BE2C (cell line): ENCODE measurements at regions not wholly inside any gene's neighbourhood (a gene's known extent, or its start where the extent isn't known, plus 50 kb on each side); places are given as distances from the start of the nearest gene placed in this dataset.

ENCODE experiments used
- DNase-seq: peaks from one replicate; pipeline ENCODE4 v3.0.0-alpha.2; 2020
- H3K27me3 ChIP-seq: fragments of 250-450 bp; sonication (Bioruptor Pico); 2 replicates; pipeline ENCODE4 v1.5.1; 2020; ENCODE audit warnings: mild to moderate bottlenecking
- H3K36me3 ChIP-seq: fragments of 250-450 bp; sonication (Bioruptor Pico); 2 replicates; pipeline ENCODE4 v1.5.1; 2020; ENCODE audit warnings: mild to moderate bottlenecking
- H3K4me1 ChIP-seq: fragments of 250-450 bp; sonication (Bioruptor Pico); 2 replicates; pipeline ENCODE4 v1.5.1; 2020
- H3K4me3 ChIP-seq: 2 replicates; pipeline ENCODE4 v1.5.1; 2011; ENCODE audit warnings: low read depth, low read length
- H3K9me3 ChIP-seq: fragments of 250-450 bp; sonication (Bioruptor Pico); 2 replicates; pipeline ENCODE4 v1.5.1; 2020
- CTCF ChIP-seq: IDR thresholded peaks from 2 replicates; pipeline ENCODE4 v1.5.1; 2012; ENCODE audit warnings: mild to moderate bottlenecking, low read depth, low read length

DNA sequence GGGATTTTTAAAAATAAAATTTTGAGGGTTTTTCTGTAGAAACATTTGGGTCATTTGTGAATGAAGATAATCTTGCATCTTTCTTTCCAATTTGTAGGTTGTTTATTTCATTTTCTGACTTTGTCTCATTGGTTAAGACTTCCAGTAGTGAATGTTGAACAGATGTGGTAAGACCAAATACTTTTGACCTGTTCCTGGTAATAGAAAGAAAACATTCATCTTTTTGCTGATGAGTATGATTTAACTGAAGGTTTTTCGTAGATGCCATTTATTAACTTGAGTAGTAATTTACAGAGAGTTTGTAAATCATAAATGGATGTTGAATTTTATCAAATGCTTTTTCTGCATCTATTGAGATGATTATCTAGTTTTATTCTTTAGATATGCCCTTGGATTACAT lies 416.1 kb upstream of the CITED2 start:
- TF ChIP-seq CTCF = no peak
- no peaks in the 10 kb centered on the region for H3K9me3 ChIP-seq
- no peak for DNase-seq
- H3K4me1 ChIP-seq = no peaks in the 10 kb centered on the region
- no peaks in the 10 kb centered on the region for H3K36me3 ChIP-seq
- H3K4me3 ChIP-seq = no peak overlapping the region
- H3K27me3 ChIP-seq = no peaks in the 10 kb centered on the region

DNA sequence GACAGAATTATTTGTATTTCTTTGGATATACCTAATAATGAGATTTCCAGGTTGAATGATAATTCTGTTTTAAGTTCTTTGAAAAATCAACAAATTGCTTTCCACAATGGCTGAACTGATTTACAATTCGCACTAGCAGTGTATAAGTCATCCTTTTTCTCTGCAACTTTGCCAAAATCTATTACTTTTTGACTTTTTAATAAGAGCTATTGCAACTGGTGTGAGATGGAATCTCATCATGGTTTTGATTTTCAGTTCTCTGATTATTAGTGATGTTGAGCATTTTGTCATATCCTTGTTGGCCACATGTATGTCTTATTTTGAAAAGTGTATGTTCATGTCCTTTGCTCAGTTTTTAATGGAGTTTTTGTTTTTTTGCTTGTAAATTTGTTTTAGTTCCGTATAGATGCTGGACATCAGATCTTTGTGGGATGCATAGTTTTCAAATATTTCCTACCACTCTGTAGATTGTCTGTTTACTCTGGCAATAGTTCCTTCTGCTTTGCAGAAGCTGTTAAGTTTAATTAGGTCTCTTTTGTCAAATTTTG lies 409.8 kb upstream of the CITED2 start:
- no peak for DNase-seq
- TF ChIP-seq CTCF = no peak
- no peaks in the 10 kb centered on the region for H3K27me3 ChIP-seq
- H3K4me3 ChIP-seq = no peak overlapping the region
- no peaks in the 10 kb centered on the region for H3K36me3 ChIP-seq
- no peaks in the 10 kb centered on the region for H3K4me1 ChIP-seq
- no peaks in the 10 kb centered on the region for H3K9me3 ChIP-seq

GRCh38 chr6:139779988-139780774 lies 405.7 kb upstream of the CITED2 start:
- H3K4me1 ChIP-seq = no peaks in the 10 kb centered on the region
- H3K27me3 ChIP-seq = no peaks in the 10 kb centered on the region
- TF ChIP-seq CTCF = no peak
- H3K36me3 ChIP-seq = no peaks in the 10 kb centered on the region
- no peak overlapping the region for H3K4me3 ChIP-seq
- no peak for DNase-seq
- no peaks in the 10 kb centered on the region for H3K9me3 ChIP-seq

- no peaks in the 10 kb centered on the region for H3K27me3 ChIP-seq
- no peak for TF ChIP-seq CTCF
- H3K4me1 ChIP-seq = no peaks in the 10 kb centered on the region
- no peak overlapping the region for H3K4me3 ChIP-seq
- DNase-seq = no peak
- H3K9me3 ChIP-seq = no peaks in the 10 kb centered on the region
- no peaks in the 10 kb centered on the region for H3K36me3 ChIP-seq
Measured at GRCh38 chr6:139778688-139779087, 404.2 kb upstream of the CITED2 start.

DNA sequence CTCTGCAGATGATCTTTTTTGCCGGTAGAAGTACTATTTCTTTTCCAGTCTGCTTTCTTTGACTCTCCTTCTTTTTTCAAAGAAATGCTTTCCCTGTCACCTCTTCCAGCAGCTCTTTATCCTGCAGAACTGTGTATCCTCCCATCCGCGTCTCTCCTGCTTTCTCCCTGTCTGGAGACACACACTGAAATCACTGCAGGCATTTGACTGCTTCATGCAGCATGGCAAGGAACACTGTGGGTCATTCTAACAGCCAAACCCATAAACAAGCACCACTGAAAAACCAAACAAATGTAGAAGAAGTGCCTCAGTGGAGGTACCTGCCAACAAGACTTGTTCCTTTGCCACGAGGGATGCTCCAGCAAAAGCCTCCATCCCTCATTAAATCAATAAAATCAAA lies 403.7 kb upstream of the CITED2 start:
- Histone ChIP-seq H3K9me3 (no peaks in the 10 kb centered on the region), H3K4me3 (no peak overlapping the region), H3K27me3 (no peaks in the 10 kb centered on the region), H3K4me1 (no peaks in the 10 kb centered on the region), H3K36me3 (no peaks in the 10 kb centered on the region)
- no peak for TF ChIP-seq CTCF
- DNase-seq = no peak

- no peak for TF ChIP-seq CTCF
- Histone ChIP-seq H3K4me3 (no peak overlapping the region), H3K9me3 (no peaks in the 10 kb centered on the region), H3K4me1 (no peaks in the 10 kb centered on the region), H3K27me3 (no peaks in the 10 kb centered on the region), H3K36me3 (no peaks in the 10 kb centered on the region)
- peak; percentile 14 for DNase-seq
Measured at GRCh38 chr6:139777202-139777970, 402.9 kb upstream of the CITED2 start.
